CD4-positive, alpha-beta T cell (primary cell): ENCODE measurements at regions not wholly inside any gene's neighbourhood (a gene's known extent, or its start where the extent isn't known, plus 50 kb on each side); places are given as distances from the start of the nearest gene placed in this dataset.

Source experiments
- ATAC-seq: fragments of 200-7000 bp; cut with Tn5 transposase; one replicate; pipeline ENCODE4 v1.10.0; 2022; ENCODE audit warnings: mild to moderate bottlenecking; ENCODE audit not compliant: poor library complexity
- CTCF ChIA-PET: fragments of 350-600 bp; sonication (Branson Sonifier 250); formaldehyde crosslinking; loops from one replicate; lab custom pipeline; 2021; ENCODE audit warnings: antibody characterized with exemption, inconsistent platforms; lab: Charles Lee
- POLR2A ChIA-PET: fragments of 350-600 bp; sonication (Branson Sonifier 250); formaldehyde crosslinking; loops from one replicate; lab custom pipeline; 2021; ENCODE audit warnings: antibody characterized with exemption, inconsistent platforms; lab: Charles Lee
- DNase-seq, 14 experiments: peaks; one replicate each; pipeline ENCODE4 v3.0.0-alpha.2; 2013 to 2020; ENCODE audit warnings: mixed read lengths in 2 of 14
- H3K27ac ChIP-seq, 2 donors: one replicate each; pipeline versions ENCODE4 v1.5.1 to v1.7.0; 2013; ENCODE audit warnings: low read length in 2 of 2, low read depth in 1 of 2, mild to moderate bottlenecking in 1 of 2
- H3K27me3 ChIP-seq, 2 experiments: 1 replicate in 1 of 2; 2 replicates in 1 of 2; pipeline versions ENCODE4 v1.6.1 to v1.7.0; 2013; ENCODE audit warnings: low read length in 2 of 2, control low read depth in 1 of 2, mild to moderate bottlenecking in 1 of 2, moderate library complexity in 1 of 2; ENCODE audit not compliant: insufficient read depth in 2 of 2, control insufficient read depth in 1 of 2
- H3K36me3 ChIP-seq: one replicate; pipeline ENCODE4 v1.6.1; 2013; ENCODE audit warnings: low read length, control low read depth; ENCODE audit not compliant: insufficient read depth
- H3K4me1 ChIP-seq: one replicate; pipeline ENCODE4 v1.6.1; 2013; ENCODE audit warnings: low read length, control low read depth; ENCODE audit not compliant: insufficient read depth
- H3K4me3 ChIP-seq: one replicate; pipeline ENCODE4 v1.5.1; 2013; ENCODE audit warnings: mild to moderate bottlenecking, low read length, moderate library complexity
- H3K9me3 ChIP-seq, 2 experiments: 1 replicate in 1 of 2; 2 replicates in 1 of 2; pipeline versions ENCODE4 v1.6.1 to v1.7.0; 2013; ENCODE audit warnings: low read length in 2 of 2, mild to moderate bottlenecking in 2 of 2, control low read depth in 1 of 2, moderate library complexity in 1 of 2; ENCODE audit not compliant: control insufficient read depth in 1 of 2, insufficient read depth in 1 of 2
- H3K27ac Mint-ChIP-seq: one replicate; pipeline ENCODE4 v1.8.0; 2020; ENCODE audit warnings: mixed read lengths
- H3K27me3 Mint-ChIP-seq: one replicate; pipeline ENCODE4 v1.8.0; 2021; ENCODE audit warnings: mixed read lengths
- H3K36me3 Mint-ChIP-seq: one replicate; pipeline ENCODE4 v1.8.0; 2021; ENCODE audit warnings: low read depth, mixed read lengths
- H3K4me1 Mint-ChIP-seq: one replicate; pipeline ENCODE4 v1.8.0; 2021; ENCODE audit warnings: low read depth, mixed read lengths
- H3K4me3 Mint-ChIP-seq: one replicate; pipeline ENCODE4 v1.8.0; 2020; ENCODE audit warnings: mild to moderate bottlenecking, mixed read lengths
- H3K9me3 Mint-ChIP-seq: one replicate; pipeline ENCODE4 v1.8.0; 2020; ENCODE audit warnings: mixed read lengths
- intact Hi-C, 2 experiments: fragments of 100-400 bp; cut with DNase I in 1 of 2; cut with micrococcal nuclease in 1 of 2; formaldehyde crosslinking; loops; one replicate each; pipeline versions ENCODE4 v1.15.1 to v1.9.0; 2023 to 2025; cut with DNase I, micrococcal nuclease
- TF ChIP-seq, protein P1 (sequence below): fragments of 200-600 bp; IDR thresholded peaks from one replicate; pipeline ENCODE4 v1.8.0; 2022; ENCODE audit warnings: antibody characterized with exemption, mild to moderate bottlenecking

DNA sequence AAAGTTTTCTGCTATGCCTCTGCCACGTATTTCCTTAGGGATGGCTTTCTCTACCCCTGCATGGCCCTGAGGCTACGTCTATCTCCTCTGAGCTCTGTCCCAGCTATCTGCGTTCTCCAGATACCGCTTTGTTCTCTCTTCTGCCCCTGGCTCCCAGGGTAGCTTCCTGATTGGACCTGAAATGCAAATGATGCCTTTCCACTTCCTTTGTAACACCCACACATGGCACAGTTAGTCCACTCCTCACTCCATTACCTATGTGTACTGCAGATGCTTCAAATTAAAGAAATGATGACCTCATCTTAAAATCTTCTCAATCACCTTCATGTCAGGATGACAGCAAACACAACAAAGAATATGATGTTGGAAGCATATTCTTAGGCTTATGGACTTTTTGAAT lies 138.6 kb upstream of the POGK start:
- Mint-ChIP-seq H3K4me3 (no peak overlapping the region), H3K27ac (no peak overlapping the region), H3K27me3 (peaks cover 64% of the 10 kb centered on the region), H3K9me3 (no peaks in the 10 kb centered on the region), H3K4me1 (no peaks in the 10 kb centered on the region), H3K36me3 (no peaks in the 10 kb centered on the region)
- CTCF ChIA-PET, result no interaction called here
- Histone ChIP-seq H3K36me3 (no peaks in the 10 kb centered on the region), H3K4me1 (no peaks in the 10 kb centered on the region), H3K27ac (no peak overlapping the region), H3K27me3 (peaks cover 0 to 25% of the 10 kb centered on the region in 2 experiments), H3K4me3 (no peak overlapping the region), H3K9me3 (no peaks in the 10 kb centered on the region)
- POLR2A ChIA-PET, result no interaction called here
- TF ChIP-seq, protein P1, sequence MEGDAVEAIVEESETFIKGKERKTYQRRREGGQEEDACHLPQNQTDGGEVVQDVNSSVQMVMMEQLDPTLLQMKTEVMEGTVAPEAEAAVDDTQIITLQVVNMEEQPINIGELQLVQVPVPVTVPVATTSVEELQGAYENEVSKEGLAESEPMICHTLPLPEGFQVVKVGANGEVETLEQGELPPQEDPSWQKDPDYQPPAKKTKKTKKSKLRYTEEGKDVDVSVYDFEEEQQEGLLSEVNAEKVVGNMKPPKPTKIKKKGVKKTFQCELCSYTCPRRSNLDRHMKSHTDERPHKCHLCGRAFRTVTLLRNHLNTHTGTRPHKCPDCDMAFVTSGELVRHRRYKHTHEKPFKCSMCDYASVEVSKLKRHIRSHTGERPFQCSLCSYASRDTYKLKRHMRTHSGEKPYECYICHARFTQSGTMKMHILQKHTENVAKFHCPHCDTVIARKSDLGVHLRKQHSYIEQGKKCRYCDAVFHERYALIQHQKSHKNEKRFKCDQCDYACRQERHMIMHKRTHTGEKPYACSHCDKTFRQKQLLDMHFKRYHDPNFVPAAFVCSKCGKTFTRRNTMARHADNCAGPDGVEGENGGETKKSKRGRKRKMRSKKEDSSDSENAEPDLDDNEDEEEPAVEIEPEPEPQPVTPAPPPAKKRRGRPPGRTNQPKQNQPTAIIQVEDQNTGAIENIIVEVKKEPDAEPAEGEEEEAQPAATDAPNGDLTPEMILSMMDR, result no peak
- ATAC-seq (no peak), DNase-seq (no peak)
- intact Hi-C loops, result no loop called here

DNA sequence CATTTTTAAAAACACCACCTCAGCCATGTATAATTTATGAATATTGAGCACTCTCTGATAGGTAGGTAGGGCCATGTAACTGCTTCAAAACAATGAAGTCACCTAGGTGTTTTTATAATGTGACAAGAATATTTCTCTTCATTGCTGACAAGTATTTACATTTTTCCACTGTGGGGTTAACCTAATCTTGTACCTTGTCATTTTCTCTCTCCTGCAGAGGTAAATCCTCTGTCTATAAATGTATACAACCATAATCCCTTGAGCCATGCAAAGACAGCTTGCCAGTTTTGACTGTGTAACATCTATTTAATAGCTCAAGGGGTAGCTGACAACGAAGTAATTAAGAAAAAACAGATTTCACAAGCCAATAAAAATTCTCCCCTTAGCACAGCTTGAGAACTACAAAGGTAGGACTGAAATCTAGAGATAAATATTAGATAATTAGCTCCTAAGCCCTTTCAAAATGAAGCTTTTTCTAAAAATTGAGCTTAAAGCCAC lies 137.6 kb upstream of the POGK start:
- POLR2A ChIA-PET, result no interaction called here
- no peaks in the 10 kb centered on the region for H3K36me3 ChIP-seq
- Mint-ChIP-seq H3K27ac (no peak overlapping the region), H3K4me3 (no peak overlapping the region), H3K27me3 (peaks cover 61% of the 10 kb centered on the region), H3K36me3 (no peaks in the 10 kb centered on the region), H3K9me3 (no peaks in the 10 kb centered on the region), H3K4me1 (no peaks in the 10 kb centered on the region)
- no peak for ATAC-seq
- CTCF ChIA-PET, result no interaction called here
- TF ChIP-seq, protein P1, result no peak
- no peaks in the 10 kb centered on the region for H3K4me1 ChIP-seq
- no peaks in the 10 kb centered on the region for H3K9me3 ChIP-seq
- no peak overlapping the region for H3K4me3 ChIP-seq
- H3K27ac ChIP-seq, result no peak overlapping the region
- intact Hi-C loops, result no loop called here
- peaks cover 0 to 25% of the 10 kb centered on the region in 2 experiments for H3K27me3 ChIP-seq
- no peak for DNase-seq

DNA sequence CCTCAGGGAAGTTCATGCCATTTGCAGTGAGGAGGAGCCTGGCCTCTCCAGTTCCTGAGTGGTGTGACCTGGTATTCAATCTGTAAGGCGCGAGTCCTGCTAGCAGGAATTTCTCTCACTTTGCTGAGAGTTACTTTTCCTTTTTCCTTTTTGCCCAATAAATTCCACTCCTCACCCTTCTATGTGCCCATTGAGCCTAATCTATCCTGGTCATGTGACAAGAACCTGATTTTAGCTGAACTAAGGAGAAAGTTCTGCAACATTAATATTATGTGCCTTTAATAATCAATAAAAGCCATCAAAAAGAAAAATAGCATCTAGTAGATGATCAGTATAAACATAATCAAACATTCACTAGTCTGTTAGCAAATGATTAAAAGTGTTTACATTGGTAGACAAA lies 136.1 kb upstream of the POGK start:
- Mint-ChIP-seq H3K27ac (no peak overlapping the region), H3K4me1 (no peaks in the 10 kb centered on the region), H3K4me3 (no peak overlapping the region), H3K9me3 (no peaks in the 10 kb centered on the region), H3K36me3 (no peaks in the 10 kb centered on the region), H3K27me3 (peaks cover 64% of the 10 kb centered on the region)
- no peaks in the 10 kb centered on the region for H3K36me3 ChIP-seq
- intact Hi-C loops, result no loop called here
- no peak overlapping the region for H3K4me3 ChIP-seq
- DNase-seq (no peak), ATAC-seq (no peak)
- CTCF ChIA-PET, result no interaction called here
- no peaks in the 10 kb centered on the region for H3K4me1 ChIP-seq
- POLR2A ChIA-PET, result no interaction called here
- TF ChIP-seq, protein P1, result no peak
- H3K27ac ChIP-seq, result no peak overlapping the region
- no peaks in the 10 kb centered on the region for H3K9me3 ChIP-seq
- H3K27me3 ChIP-seq, result peaks cover 0 to 25% of the 10 kb centered on the region in 2 experiments
